OCI-LY3 (cell line): ENCODE measurements at regions not wholly inside any gene's neighbourhood (a gene's known extent, or its start where the extent isn't known, plus 50 kb on each side); places are given as distances from the start of the nearest gene placed in this dataset.
"Not testable (repeated sequence)": the region's sequence is repeated elsewhere in the genome, so short reads cannot be mapped to it uniquely, and the experiment has no call there.

ENCODE experiments used
- H2AFZ ChIP-seq: fragments of 200-600, 300-600 bp; shearing (Covaris generic); 2 replicates; pipeline ENCODE4 v1.6.0; 2014; ENCODE audit warnings: antibody characterized with exemption, low read depth, low read length
- H3K27ac ChIP-seq: fragments of 200-600, 300-600 bp; sonication (generic); 2 replicates; pipeline ENCODE4 v1.5.1; 2014; ENCODE audit warnings: mild to moderate bottlenecking, low read length, moderate library complexity, mixed read lengths
- H3K27me3 ChIP-seq: fragments of 200-600, 300-600 bp; sonication (generic); 2 replicates; pipeline ENCODE4 v1.6.1; 2014; ENCODE audit warnings: low read depth, low read length, mixed read lengths
- H3K36me3 ChIP-seq: fragments of 200-600, 300-600 bp; sonication (generic); replicated peaks from 2 replicates; pipeline ENCODE3; 2014; ENCODE audit warnings: low read depth, low read length, mixed read lengths
- H3K4me1 ChIP-seq: fragments of 300-600, 200-600 bp; sonication (generic); 2 replicates; pipeline ENCODE4 v1.6.1; 2014; ENCODE audit warnings: low read length, mixed read lengths
- H3K4me2 ChIP-seq: fragments of 200-600, 300-600 bp; sonication (generic); 2 replicates; pipeline ENCODE4 v1.6.1; 2014; ENCODE audit warnings: low read length, mixed read lengths
- H3K4me3 ChIP-seq: fragments of 300-600, 200-600 bp; sonication (generic); 2 replicates; pipeline ENCODE4 v1.5.1; 2014; ENCODE audit warnings: antibody characterized with exemption, mild to moderate bottlenecking, low read length, moderate library complexity
- H3K79me2 ChIP-seq: fragments of 300-600, 200-600 bp; shearing (Covaris generic); 2 replicates; pipeline ENCODE4 v1.6.1; 2014; ENCODE audit warnings: mild to moderate bottlenecking, low read length, mixed read lengths
- H3K9ac ChIP-seq: fragments of 300-600, 200-600 bp; shearing (Covaris generic); 2 replicates; pipeline ENCODE4 v1.6.0; 2014; ENCODE audit warnings: mild to moderate bottlenecking, low read length, moderate library complexity
- H3K9me3 ChIP-seq: fragments of 200-600, 300-600 bp; shearing (Covaris generic); 2 replicates; pipeline ENCODE4 v1.6.1; 2014; ENCODE audit warnings: low read length, mixed read lengths; ENCODE audit not compliant: insufficient read depth
- H4K20me1 ChIP-seq: fragments of 200-600, 300-600 bp; sonication (generic); 2 replicates; pipeline ENCODE4 v1.6.1; 2016; ENCODE audit warnings: low read length, mixed read lengths; ENCODE audit not compliant: insufficient read depth
- EZH2phosphoT487 ChIP-seq: fragments of 200-600 bp; shearing (Covaris generic); IDR thresholded peaks from 2 replicates; pipeline ENCODE4 v1.6.1; 2018; ENCODE audit warnings: antibody characterized with exemption, mixed run types, low read depth
- TF ChIP-seq, protein P1 (sequence below): fragments of 200-600, 300-600 bp; sonication (generic); IDR thresholded peaks from 2 replicates; pipeline ENCODE4 v1.5.1; 2014; ENCODE audit warnings: antibody characterized with exemption, low read length, low read depth

DNA sequence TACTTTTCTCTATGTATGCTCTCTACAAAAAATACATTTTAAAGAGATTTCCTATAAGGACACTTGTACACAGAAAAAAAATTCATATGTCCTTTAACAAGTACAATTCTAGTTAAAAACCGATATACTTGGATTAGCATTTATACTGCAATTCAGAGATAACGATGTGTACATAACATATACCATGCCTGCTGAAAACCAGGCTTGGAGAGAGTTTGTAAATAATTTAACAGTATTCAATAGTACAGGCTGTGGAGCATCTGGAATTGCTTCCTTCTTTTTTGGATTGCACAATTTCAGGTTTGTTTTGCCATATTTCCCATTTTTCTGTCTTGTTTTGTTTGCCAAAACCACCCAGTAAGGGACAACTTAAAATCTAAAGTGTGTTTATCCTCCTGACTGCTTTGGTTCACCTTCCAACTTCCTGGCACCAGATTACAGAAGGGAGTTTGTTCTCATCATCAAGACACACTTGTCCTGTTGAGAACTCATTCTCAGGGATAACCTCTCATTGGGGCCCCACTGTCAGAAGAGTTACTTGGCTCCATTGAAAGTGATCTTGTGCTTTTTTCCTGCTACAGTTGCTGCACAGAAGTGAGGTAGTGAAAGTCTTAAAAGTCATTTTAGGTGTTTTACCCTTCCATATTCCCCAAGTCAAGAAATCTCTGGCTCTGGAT, 1526.7 kb downstream of the KHDRBS2 start:
- H2AFZ ChIP-seq, H3K79me2 ChIP-seq, H3K27ac ChIP-seq, H3K9ac ChIP-seq, H3K4me3 ChIP-seq, H3K9me3 ChIP-seq, H3K4me1 ChIP-seq, H4K20me1 ChIP-seq, H3K4me2 ChIP-seq, H3K27me3 ChIP-seq, H3K36me3 ChIP-seq: not testable (repeated sequence)

DNA sequence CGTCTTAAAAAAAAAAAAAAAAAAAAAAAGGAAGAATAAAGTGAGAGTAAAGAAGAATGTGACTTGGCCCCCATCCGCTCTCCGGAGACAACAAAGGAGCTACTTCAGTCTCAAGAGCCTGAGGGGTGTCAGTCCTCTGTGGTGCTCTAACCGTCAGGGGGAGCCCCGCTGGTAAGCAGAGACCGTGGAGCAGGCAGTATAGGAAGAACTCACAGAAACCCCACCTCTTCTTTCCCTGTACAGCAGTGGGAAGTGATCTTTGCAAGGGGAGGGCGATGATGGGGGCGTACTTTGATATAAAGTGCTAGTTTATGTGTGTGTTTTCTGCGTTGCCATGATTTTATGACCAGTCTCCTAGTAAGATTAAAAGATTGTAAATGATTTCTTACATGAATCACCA, 1527.3 kb downstream of the KHDRBS2 start:
- H3K4me2 ChIP-seq, H2AFZ ChIP-seq, H3K79me2 ChIP-seq, H3K9me3 ChIP-seq, H4K20me1 ChIP-seq, H3K4me1 ChIP-seq, H3K27me3 ChIP-seq, H3K27ac ChIP-seq, H3K36me3 ChIP-seq, H3K9ac ChIP-seq, H3K4me3 ChIP-seq: not testable (repeated sequence)

DNA sequence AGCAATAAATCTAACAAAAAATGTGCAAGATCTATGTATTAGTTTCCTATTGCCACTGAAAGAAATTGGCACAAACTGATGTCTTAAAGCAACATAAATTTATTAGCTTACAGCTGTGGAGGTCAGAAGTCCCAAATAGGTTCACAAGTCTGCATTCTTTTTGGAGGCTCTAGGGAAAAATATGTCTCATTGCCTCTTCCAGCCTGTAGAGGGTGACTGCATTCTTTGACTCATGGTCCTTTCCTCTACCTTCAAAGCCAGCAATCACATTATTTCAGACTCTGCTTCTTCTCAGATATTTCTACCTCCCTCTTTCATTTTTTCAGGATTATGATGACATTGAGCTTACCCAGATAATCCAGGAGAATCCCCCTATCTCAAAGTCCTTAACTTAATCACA, 1531.1 kb downstream of the KHDRBS2 start:
- no peak overlapping the region for H2AFZ ChIP-seq
- H3K9me3 ChIP-seq: no peaks in the 10 kb centered on the region
- H3K27ac ChIP-seq: no peak overlapping the region
- TF ChIP-seq, protein P1, sequence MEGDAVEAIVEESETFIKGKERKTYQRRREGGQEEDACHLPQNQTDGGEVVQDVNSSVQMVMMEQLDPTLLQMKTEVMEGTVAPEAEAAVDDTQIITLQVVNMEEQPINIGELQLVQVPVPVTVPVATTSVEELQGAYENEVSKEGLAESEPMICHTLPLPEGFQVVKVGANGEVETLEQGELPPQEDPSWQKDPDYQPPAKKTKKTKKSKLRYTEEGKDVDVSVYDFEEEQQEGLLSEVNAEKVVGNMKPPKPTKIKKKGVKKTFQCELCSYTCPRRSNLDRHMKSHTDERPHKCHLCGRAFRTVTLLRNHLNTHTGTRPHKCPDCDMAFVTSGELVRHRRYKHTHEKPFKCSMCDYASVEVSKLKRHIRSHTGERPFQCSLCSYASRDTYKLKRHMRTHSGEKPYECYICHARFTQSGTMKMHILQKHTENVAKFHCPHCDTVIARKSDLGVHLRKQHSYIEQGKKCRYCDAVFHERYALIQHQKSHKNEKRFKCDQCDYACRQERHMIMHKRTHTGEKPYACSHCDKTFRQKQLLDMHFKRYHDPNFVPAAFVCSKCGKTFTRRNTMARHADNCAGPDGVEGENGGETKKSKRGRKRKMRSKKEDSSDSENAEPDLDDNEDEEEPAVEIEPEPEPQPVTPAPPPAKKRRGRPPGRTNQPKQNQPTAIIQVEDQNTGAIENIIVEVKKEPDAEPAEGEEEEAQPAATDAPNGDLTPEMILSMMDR: no peak
- TF ChIP-seq EZH2phosphoT487: no peak
- H3K36me3 ChIP-seq: no peaks in the 10 kb centered on the region
- H4K20me1 ChIP-seq: no peaks in the 10 kb centered on the region
- H3K4me1 ChIP-seq: no peaks in the 10 kb centered on the region
- H3K4me3 ChIP-seq: no peak overlapping the region
- H3K4me2 ChIP-seq: no peak overlapping the region
- H3K27me3 ChIP-seq: no peaks in the 10 kb centered on the region
- H3K9ac ChIP-seq: no peak overlapping the region
- H3K79me2 ChIP-seq: no peaks in the 10 kb centered on the region

DNA sequence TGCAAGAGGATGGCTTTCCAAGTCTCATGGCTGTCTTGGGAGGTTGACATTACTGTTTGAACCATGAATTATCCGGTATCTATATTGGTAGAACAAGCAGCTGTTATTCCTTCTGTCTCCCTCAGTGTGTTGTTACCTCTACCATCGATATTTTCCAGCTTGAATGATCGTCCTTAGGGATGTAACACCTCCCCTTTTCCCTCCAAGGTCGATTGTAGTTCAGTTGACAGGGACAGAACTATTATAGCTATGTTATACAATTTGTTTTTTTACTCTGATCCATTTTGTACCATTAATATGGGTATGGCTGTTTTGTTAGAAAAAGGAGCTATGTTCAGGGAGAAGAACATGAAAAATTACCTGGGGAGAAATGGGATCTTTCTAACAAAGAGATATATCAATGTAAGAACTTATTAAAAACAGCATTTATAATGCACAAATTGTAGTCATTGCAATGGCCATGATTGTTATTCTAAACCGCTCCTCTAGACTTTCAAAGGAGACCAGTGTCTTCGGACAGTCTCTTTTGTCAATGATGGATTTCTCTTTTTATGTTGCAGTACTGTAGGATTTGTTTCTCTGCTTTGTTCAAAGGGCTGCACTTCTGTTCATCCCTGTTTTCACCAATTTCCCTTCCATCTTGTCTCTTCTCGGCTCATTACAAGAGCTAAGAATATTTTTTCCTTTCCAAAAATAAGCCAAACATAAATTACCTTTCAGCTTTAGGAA, 1535.5 kb downstream of the KHDRBS2 start:
- not testable (repeated sequence) for H3K79me2 ChIP-seq, H3K9me3 ChIP-seq, H3K4me2 ChIP-seq, H3K4me1 ChIP-seq, H3K36me3 ChIP-seq, H3K27me3 ChIP-seq, H4K20me1 ChIP-seq, H3K9ac ChIP-seq, H3K27ac ChIP-seq, H2AFZ ChIP-seq, H3K4me3 ChIP-seq

DNA sequence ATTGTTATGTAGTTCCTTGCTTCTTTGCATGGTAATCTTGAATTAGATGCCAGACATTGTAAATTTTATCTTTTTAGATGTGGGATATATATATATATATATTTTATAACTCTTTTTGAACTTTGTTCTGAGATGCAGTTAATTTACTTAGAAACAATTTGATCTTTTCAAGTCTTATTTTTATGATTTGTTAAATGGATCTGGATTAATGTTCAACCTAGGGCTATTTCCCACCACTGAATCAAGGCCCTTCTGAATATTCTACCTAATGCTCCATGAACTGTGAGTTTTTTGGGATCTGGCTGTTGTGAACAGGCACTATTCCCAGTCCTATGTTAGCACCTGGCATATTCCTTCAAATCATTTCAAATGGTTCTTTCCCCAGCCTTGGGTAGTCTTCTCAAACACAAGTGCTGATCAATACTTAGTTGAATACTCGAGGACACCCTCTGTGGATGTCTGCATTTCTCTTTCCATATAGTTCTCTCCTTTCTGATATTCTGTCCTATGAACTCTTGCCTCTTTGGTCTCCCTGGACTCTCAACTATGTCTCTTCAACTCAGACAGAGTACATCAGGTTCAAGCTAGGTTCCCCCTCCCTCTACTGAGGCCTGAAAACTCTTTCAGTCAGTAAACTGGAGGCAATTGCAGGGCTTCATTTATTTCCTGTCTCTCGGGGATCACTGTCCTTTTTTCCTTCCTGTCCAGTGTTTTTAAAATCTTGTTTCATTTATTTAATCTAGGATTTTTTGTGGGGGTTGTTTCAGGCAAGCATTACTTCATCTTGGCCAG, 1538.1 kb downstream of the KHDRBS2 start:
- not testable (repeated sequence) for H3K79me2 ChIP-seq, H3K27ac ChIP-seq, H3K4me1 ChIP-seq, H3K9me3 ChIP-seq, H3K27me3 ChIP-seq, H4K20me1 ChIP-seq, H3K36me3 ChIP-seq, H3K4me2 ChIP-seq, H2AFZ ChIP-seq, H3K9ac ChIP-seq, H3K4me3 ChIP-seq

DNA sequence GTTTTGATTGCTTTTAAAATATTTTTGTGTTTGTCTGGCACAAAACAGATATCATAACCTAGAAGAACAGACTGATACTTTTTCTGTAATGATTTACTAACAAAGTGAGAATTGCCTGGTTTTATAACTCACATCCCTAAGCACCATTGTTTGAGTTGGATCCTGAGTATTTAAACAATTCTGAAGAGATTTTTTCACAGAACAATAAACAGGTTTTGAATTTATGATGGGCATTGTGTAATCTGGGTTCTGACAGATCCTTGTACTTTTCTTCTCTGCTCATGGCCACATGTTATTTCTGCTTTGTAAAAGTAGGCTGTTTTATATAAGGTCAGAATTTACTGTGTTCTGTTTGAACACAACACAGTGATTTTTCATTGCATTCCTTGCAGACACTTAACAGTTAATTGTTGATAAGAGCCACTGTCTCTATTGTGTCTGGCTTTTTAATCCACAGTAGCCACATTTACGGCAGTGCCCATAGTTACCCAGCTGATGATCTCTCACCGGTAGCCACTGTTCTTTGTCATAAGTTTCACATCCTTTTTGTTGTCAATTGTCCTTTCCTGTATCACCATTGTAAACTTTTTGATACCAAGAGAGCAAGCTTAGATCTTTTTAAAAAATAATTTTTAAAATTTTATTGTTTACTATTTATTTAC, 1548.1 kb downstream of the KHDRBS2 start:
- H3K27ac ChIP-seq, H3K9ac ChIP-seq, H3K4me3 ChIP-seq, H3K27me3 ChIP-seq, H3K36me3 ChIP-seq, H2AFZ ChIP-seq, H3K4me2 ChIP-seq, H3K9me3 ChIP-seq, H3K4me1 ChIP-seq, H4K20me1 ChIP-seq, H3K79me2 ChIP-seq: not testable (repeated sequence)

DNA sequence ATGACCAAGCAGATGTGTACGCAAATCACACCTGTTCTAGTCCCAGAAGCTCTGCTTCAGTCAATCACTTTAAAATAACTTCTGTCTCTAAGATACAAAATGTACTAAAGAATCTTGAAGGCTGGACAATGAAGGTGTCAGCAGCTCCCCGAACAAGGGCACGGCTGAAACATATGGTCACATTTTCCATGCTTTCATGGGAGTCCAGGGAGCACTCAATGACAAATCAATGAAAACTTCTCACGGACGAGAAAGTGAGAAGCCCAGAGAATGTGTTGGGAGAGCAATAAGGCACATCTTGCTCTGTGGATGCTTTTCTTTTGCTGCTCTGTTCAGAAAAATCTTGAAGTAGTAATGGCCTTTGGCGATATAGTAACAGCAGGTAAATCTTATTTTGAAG, 1548.7 kb downstream of the KHDRBS2 start:
- H4K20me1 ChIP-seq, H3K27ac ChIP-seq, H2AFZ ChIP-seq, H3K4me2 ChIP-seq, H3K79me2 ChIP-seq, H3K4me3 ChIP-seq, H3K36me3 ChIP-seq, H3K9ac ChIP-seq, H3K9me3 ChIP-seq, H3K4me1 ChIP-seq, H3K27me3 ChIP-seq: not testable (repeated sequence)

DNA sequence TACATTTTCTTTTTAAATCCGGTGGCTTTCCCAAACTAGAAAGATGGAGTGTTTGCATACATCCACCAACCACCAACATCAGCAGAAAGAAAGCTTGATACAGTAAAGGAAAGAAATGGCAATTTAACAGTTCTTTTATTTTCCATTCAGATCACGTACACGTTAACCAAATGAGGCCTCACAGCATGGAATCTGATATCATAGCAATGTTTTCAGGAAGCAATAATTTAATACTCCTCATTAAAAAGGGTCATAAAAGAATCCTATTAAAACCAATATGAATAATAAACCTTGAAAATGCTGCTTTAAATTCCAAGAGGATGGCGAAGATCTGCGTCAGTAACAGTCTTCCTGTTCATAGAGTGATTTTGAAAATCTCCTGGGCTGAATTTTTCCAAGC, 1562.1 kb downstream of the KHDRBS2 start:
- not testable (repeated sequence) for H3K27me3 ChIP-seq, H3K36me3 ChIP-seq, H2AFZ ChIP-seq, H3K4me1 ChIP-seq, H3K9me3 ChIP-seq, H3K4me2 ChIP-seq, H3K4me3 ChIP-seq, H3K9ac ChIP-seq, H4K20me1 ChIP-seq, H3K79me2 ChIP-seq, H3K27ac ChIP-seq
